Calu3 (cell line): ENCODE measurements at regions not wholly inside any gene's neighbourhood (a gene's known extent, or its start where the extent isn't known, plus 50 kb on each side); places are given as distances from the start of the nearest gene placed in this dataset.

Experiments used
- BruUV-seq: library from RNA; stranded (reverse); fragments of 400-500 nt; replicated peaks from 2 replicates; lab custom pipeline; 2021; lab: Mats Ljungman, UMichigan
- CTCF ChIA-PET: fragments of 300-600 bp; sonication (Branson Sonifier 250); formaldehyde crosslinking; loops from one replicate; lab custom pipeline; 2022; ENCODE audit warnings: antibody characterized with exemption; lab: Charles Lee
- DNase-seq: peaks from one replicate; pipeline ENCODE4 v3.0.0; 2022
- H3K27ac Mint-ChIP-seq: one replicate; pipeline ENCODE4 v1.8.0; 2022; ENCODE audit warnings: mixed read lengths; ENCODE audit not compliant: unreplicated experiment
- H3K27me3 Mint-ChIP-seq: one replicate; pipeline ENCODE4 v1.8.0; 2022; ENCODE audit warnings: mixed read lengths; ENCODE audit not compliant: unreplicated experiment
- H3K36me3 Mint-ChIP-seq: one replicate; pipeline ENCODE4 v1.8.0; 2022; ENCODE audit warnings: mild to moderate bottlenecking, moderate library complexity, mixed read lengths; ENCODE audit not compliant: insufficient read depth, unreplicated experiment
- H3K4me1 Mint-ChIP-seq: one replicate; pipeline ENCODE4 v1.8.0; 2022; ENCODE audit warnings: mild to moderate bottlenecking, low read depth, mixed read lengths; ENCODE audit not compliant: unreplicated experiment
- H3K4me3 Mint-ChIP-seq: one replicate; pipeline ENCODE4 v1.8.0; 2022; ENCODE audit warnings: mild to moderate bottlenecking, low read depth, moderate library complexity, mixed read lengths; ENCODE audit not compliant: unreplicated experiment
- H3K9me3 Mint-ChIP-seq: one replicate; pipeline ENCODE4 v1.8.0; 2022; ENCODE audit warnings: low read depth, mixed read lengths; ENCODE audit not compliant: unreplicated experiment
- intact Hi-C: fragments of 100-400 bp; cut with micrococcal nuclease; formaldehyde crosslinking; loops from one replicate; pipeline ENCODE4 v1.10.0; 2022; ENCODE audit not compliant: unreplicated experiment
- TF ChIP-seq, protein P1 (sequence below): fragments of 200-600 bp; IDR thresholded peaks from one replicate; pipeline ENCODE4 v1.8.0; 2022; ENCODE audit warnings: antibody characterized with exemption; ENCODE audit not compliant: unreplicated experiment

DNA sequence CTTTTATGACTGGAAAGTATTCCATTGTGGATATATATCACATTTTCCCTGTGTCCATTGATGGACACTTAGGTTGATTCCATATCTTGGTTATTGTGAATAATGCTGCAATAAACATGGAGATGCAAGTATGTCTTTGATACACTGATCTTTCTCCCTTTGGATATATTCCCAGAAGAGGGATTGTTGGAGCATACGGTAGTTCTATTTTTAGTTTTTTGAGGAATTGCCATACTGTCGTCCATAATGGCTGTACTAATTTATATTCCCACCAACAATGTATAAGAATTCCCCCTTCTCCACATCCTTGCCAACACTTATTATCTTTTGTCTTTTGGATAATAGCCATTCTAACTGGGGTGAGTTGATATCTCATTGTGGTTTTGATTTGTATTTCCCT is 54.9 kb upstream of the PITX1 start:
- CTCF ChIA-PET = no interaction called here
- peaks cover 22% of the 10 kb centered on the region for H3K27me3 Mint-ChIP-seq

DNA sequence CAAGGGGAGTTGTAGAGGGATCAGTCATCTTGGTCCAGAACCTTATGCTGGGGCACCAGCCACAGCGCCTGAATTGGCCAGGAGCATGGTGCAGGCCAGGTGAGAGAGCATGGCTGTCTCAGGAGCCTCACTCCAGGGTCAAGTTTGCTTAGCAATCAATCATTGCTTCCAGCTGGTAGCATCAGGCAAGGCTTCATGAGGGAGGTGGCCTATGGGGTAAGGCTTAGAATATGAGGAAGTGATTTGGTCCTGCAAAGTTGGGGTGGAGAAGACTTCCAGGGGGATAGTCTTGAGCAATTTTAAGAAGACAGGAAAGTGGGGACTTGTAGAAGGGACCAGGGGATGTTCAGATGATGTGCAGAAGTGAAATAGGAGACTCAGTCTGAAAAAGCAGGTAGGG is 53.9 kb upstream of the PITX1 start:
- Mint-ChIP-seq H3K27ac (no peak overlapping the region), H3K27me3 (peaks cover 22% of the 10 kb centered on the region), H3K9me3 (no peaks in the 10 kb centered on the region), H3K4me3 (no peak overlapping the region), H3K36me3 (peaks cover 6% of the 10 kb centered on the region), H3K4me1 (no peaks in the 10 kb centered on the region)
- no peak for DNase-seq
- BruUV-seq = no TSS peak
- TF ChIP-seq, protein P1, sequence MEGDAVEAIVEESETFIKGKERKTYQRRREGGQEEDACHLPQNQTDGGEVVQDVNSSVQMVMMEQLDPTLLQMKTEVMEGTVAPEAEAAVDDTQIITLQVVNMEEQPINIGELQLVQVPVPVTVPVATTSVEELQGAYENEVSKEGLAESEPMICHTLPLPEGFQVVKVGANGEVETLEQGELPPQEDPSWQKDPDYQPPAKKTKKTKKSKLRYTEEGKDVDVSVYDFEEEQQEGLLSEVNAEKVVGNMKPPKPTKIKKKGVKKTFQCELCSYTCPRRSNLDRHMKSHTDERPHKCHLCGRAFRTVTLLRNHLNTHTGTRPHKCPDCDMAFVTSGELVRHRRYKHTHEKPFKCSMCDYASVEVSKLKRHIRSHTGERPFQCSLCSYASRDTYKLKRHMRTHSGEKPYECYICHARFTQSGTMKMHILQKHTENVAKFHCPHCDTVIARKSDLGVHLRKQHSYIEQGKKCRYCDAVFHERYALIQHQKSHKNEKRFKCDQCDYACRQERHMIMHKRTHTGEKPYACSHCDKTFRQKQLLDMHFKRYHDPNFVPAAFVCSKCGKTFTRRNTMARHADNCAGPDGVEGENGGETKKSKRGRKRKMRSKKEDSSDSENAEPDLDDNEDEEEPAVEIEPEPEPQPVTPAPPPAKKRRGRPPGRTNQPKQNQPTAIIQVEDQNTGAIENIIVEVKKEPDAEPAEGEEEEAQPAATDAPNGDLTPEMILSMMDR = no peak
- CTCF ChIA-PET = no interaction called here
- intact Hi-C loops = no loop called here

More for the DNA sequence above, 54.9 kb upstream of the PITX1 start:
- intact Hi-C loops = no loop called here
- Mint-ChIP-seq H3K36me3 (peaks cover 6% of the 10 kb centered on the region), H3K27ac (no peak overlapping the region), H3K4me3 (no peak overlapping the region), H3K4me1 (no peaks in the 10 kb centered on the region), H3K9me3 (no peaks in the 10 kb centered on the region)
- no peak for DNase-seq
- TF ChIP-seq, protein P1 = no peak
- BruUV-seq = no TSS peak

GRCh38 chr5:135085936-135086725 is 52.1 kb upstream of the PITX1 start:
- no peak for DNase-seq
- BruUV-seq = no TSS peak
- Mint-ChIP-seq H3K27me3 (peaks cover 26% of the 10 kb centered on the region), H3K4me3 (no peak overlapping the region), H3K4me1 (no peaks in the 10 kb centered on the region), H3K27ac (no peak overlapping the region), H3K36me3 (peaks cover 6% of the 10 kb centered on the region), H3K9me3 (peaks cover 1% of the 10 kb centered on the region)
- CTCF ChIA-PET = interaction anchor here (1.0 kb wide), 1 partner anchor 9 kb away, joined by 3 read pairs; no protein-coding TSS in a partner anchor
- TF ChIP-seq, protein P1 = no peak
- intact Hi-C loops = no loop called here

DNA sequence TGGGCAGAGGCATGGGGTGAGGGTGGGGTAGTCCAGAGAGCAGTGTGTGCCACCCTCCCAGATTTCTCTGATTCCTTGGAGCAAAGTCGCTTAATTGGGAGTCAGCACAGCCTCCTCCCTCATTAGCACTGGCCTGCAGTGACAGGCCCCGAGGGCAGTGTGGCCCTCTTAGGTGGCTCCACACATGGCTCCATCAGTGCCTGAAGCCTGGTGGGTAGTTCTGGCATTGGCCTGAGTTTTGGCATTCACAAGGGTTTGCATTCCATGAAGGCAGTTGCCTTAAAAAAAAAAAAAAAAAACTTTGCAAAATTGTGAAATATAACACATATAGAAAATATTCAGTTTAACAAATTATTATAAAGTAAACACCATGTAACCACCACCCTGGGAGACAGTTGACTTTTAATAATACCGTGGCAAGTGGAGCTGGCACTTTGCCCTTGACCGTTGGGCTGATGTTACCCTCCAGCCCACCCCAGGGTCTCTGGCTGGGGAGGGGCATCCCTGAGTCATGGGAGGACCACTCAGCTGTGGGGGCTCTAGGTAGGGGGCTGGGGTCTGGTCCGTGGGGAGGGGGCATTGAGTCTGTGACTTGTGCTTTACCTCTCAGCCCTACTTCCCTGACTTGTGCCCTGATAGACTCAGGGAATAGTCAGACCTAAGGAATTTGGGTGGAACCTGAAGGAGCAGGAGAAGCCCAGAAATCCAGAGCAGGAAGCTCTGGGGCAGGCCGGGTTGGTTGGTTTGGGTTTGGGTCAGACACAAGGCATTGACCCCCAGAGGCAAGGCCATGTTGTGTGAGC is 51.3 kb upstream of the PITX1 start:
- Mint-ChIP-seq H3K4me3 (no peak overlapping the region), H3K4me1 (no peaks in the 10 kb centered on the region), H3K27ac (no peak overlapping the region), H3K36me3 (peaks cover 6% of the 10 kb centered on the region), H3K9me3 (peaks cover 6% of the 10 kb centered on the region), H3K27me3 (peaks cover 32% of the 10 kb centered on the region)
- TF ChIP-seq, protein P1 = no peak
- DNase-seq = no peak
- CTCF ChIA-PET = no interaction called here
- no TSS peak for BruUV-seq
- intact Hi-C loops = no loop called here
